ENCODE measurements at regions not wholly inside any gene's neighbourhood (a gene's known extent, or its start where the extent isn't known, plus 50 kb on each side); places are given as distances from the start of the nearest gene placed in this dataset.

- H4K20me1 ChIP-seq (ENCODE audit: insufficient read depth, low read length), result no peaks in the 10 kb centered on the region
- H3K4me2 ChIP-seq (ENCODE audit: low read depth, low read length), result no peak overlapping the region
- intact Hi-C loops (cut with micrococcal nuclease; ENCODE audit: unreplicated experiment) (no loop called here), in situ Hi-C loops (cut with HindIII; ENCODE audit: extremely low pct_ligation_motif_present, low pct_unique_long_range_greater_than_20kb) (no loop called here)
- H3K4me3 ChIP-seq (replicated peaks in 1 of 3; ENCODE audit: insufficient read depth in 1 of 3, low read depth in 2 of 3, low read length in 3 of 3), result no peak overlapping the region
- peaks cover 76% of the 10 kb centered on the region for H3K9me3 ChIP-seq (ENCODE audit: low read length)
- H3K9ac ChIP-seq (ENCODE audit: insufficient read depth, low read depth, low read length), result no peak overlapping the region
- WGBS (ENCODE audit: low lambda C conversion rate), result 43% methylated on average over 6 of the region's 6 CpGs
- DNase-seq (ENCODE audit: low spot score) (no peak), ATAC-seq (no peak), FAIRE-seq (no peak)
- no peaks in the 10 kb centered on the region for H3K4me1 ChIP-seq (ENCODE audit: insufficient read depth, low read length)
- no peak overlapping the region for H2AFZ ChIP-seq (ENCODE audit: low read length)
- no peak overlapping the region for H3K27ac ChIP-seq (ENCODE audit: extremely low read length, insufficient read depth, low read length)
- POLR2A ChIA-PET, result no interaction called here
- no peaks in the 10 kb centered on the region for H3K27me3 ChIP-seq (ENCODE audit: control insufficient read depth in 1 of 2, insufficient read depth in 2 of 2, low read length in 2 of 2)
- no peaks in the 10 kb centered on the region for H3K79me2 ChIP-seq (ENCODE audit: insufficient read depth, low read length)
- CTCF ChIA-PET (ENCODE audit: low intra/inter-chr PET ratio, low total read pairs), result no interaction called here
- H3K36me3 ChIP-seq (replicated peaks in 1 of 2; ENCODE audit: control insufficient read depth in 1 of 2, insufficient read depth in 2 of 2, low read length in 2 of 2), result no peaks in the 10 kb centered on the region
- no TSS peak for BruUV-seq (replicated peaks)
- no peak for TF ChIP-seq ZFY (CRISPR knock-in tag; IDR thresholded peaks at IDR 0.05)
- no peak for TF ChIP-seq IKZF5 (CRISPR knock-in tag; IDR thresholded peaks at IDR 0.05)
- TF ChIP-seq IRF9 (CRISPR knock-in tag; IDR thresholded peaks at IDR 0.05; ENCODE audit: borderline replicate concordance), result no peak
- TF ChIP-seq HOMEZ (CRISPR knock-in tag; IDR thresholded peaks at IDR 0.05; ENCODE audit: low read depth), result no peak
- TF ChIP-seq CHD4 (IDR thresholded peaks at IDR 0.05; ENCODE audit: borderline replicate concordance, low read length), result no peak
- no peak for TF ChIP-seq RERE (CRISPR knock-in tag; IDR thresholded peaks at IDR 0.05; ENCODE audit: low read depth)
- TF ChIP-seq ZNF101 (CRISPR knock-in tag; IDR thresholded peaks at IDR 0.05; ENCODE audit: borderline replicate concordance, low read depth), result no peak
- TF ChIP-seq STAT5B (CRISPR knock-in tag; IDR thresholded peaks at IDR 0.05), result no peak
- TF ChIP-seq ZBTB34 (CRISPR knock-in tag; IDR thresholded peaks at IDR 0.05), result no peak
- TF ChIP-seq ZIK1 (CRISPR knock-in tag; IDR thresholded peaks at IDR 0.05; ENCODE audit: borderline replicate concordance, low read depth), result no peak
Measured at GRCh38 chr3:6255229-6255628, 605.7 kb upstream of the GRM7 start.
